Thyroid gland (tissue), 4 donors: ENCODE measurements at regions not wholly inside any gene's neighbourhood (a gene's known extent, or its start where the extent isn't known, plus 50 kb on each side); places are given as distances from the start of the nearest gene placed in this dataset.

Source experiments
- CTCF ChIP-seq, 6 experiments: fragments of 200-600 bp in 3 of 6; fragments of 450-650 bp in 3 of 6; sonication (generic) in 3 of 6; IDR thresholded peaks; one replicate each; pipeline ENCODE4 v1.5.1; 2016 to 2019; ENCODE audit warnings: antibody characterized with exemption in 6 of 6, mild to moderate bottlenecking in 2 of 6, inconsistent platforms in 1 of 6, moderate library complexity in 1 of 6
- POLR2A ChIP-seq, 2 donors: fragments of 450-650 bp; IDR thresholded peaks; one replicate each; pipeline ENCODE4 v1.6.1; 2017; ENCODE audit warnings: antibody characterized with exemption in 2 of 2, mild to moderate bottlenecking in 2 of 2, moderate library complexity in 1 of 2

- TF ChIP-seq CTCF (IDR thresholded peaks at IDR 0.05) (no peak), POLR2A (IDR thresholded peaks at IDR 0.05) (no peak)
Measured at GRCh38 chr1:219559899-219560298, 53.0 kb downstream of the ZC3H11B start.
